Stimulated activated CD8-positive, alpha-beta memory T cell treated with anti-CD3 and anti-CD28 coated beads, Interleukin-7, amount 100 ng/mL, for 24 hours (primary cell): ENCODE measurements at regions not wholly inside any gene's neighbourhood (a gene's known extent, or its start where the extent isn't known, plus 50 kb on each side); places are given as distances from the start of the nearest gene placed in this dataset.
"Not testable (repeated sequence)": the region's sequence is repeated elsewhere in the genome, so short reads cannot be mapped to it uniquely, and the experiment has no call there.

Source experiments
- DNase-seq: peaks from one replicate; pipeline ENCODE4 v3.0.0-alpha.2; 2020; ENCODE audit warnings: low read depth

- not testable (repeated sequence) for DNase-seq
Measured at GRCh38 chr11:37430966-37431632, 833.1 kb upstream of the RAG2 start.

DNA sequence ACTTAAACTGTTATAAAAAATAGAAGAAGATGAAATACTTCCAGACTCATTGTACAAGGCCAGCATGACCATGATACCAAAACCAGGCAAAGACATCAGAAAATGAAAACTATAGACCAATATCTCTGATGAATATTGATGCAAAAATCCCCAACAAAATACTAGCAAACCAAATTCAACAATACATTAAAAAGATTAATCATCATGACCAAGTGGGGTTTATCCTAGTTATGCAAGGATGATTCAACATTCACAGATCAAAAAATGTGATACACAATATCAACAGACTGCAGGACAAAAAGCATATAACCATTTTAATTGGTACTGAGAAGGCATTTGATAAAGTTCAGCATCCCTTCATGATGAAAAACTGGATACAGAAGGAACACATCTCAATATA is 824.5 kb upstream of the RAG2 start:
- no peak for DNase-seq

- DNase-seq: no peak
Measured at GRCh38 chr11:37411289-37411688, 813.3 kb upstream of the RAG2 start.

GRCh38 chr11:37409124-37409523 is 811.1 kb upstream of the RAG2 start:
- DNase-seq: no peak

GRCh38 chr11:37407461-37407860 is 809.4 kb upstream of the RAG2 start:
- no peak for DNase-seq

DNA sequence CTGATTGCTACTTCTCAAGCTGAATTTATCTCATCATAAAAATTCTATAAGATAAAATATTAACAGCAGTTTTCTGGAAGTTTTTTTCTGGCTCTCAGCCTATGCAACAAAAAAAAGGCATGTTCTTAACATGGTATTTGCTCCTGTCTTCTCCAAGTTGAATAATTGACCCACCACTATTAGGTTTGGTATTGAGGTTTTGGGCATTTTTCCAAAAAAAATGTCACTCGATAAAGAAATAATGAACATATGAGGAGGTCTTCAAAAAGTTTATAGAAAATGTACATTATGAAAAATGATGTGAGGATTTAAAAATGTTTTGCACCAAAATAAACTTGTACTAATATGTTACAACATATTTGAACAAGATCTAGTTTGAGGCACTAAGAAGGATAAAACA is 808.6 kb upstream of the RAG2 start:
- no peak for DNase-seq

DNA sequence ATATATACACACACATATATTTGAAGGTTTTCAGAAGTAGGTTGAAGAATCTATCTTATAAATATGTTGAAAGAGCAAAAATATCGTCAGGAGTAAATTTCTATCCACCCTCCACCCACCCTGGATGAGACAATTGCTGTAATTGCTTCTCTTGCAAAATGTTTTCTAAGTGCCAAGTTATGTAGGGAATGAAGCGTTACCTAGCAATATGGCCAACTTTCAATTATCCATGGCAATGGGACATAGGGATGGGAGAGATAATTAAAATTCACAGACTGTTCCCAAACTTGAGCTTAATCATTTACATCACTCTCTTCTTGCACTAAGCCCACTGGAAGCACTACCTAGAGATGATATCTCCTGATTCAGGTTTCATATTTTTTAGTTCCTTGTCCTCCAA is 806.2 kb upstream of the RAG2 start:
- no peak for DNase-seq

- no peak for DNase-seq
Measured at GRCh38 chr11:37402663-37403062, 804.6 kb upstream of the RAG2 start.

DNA sequence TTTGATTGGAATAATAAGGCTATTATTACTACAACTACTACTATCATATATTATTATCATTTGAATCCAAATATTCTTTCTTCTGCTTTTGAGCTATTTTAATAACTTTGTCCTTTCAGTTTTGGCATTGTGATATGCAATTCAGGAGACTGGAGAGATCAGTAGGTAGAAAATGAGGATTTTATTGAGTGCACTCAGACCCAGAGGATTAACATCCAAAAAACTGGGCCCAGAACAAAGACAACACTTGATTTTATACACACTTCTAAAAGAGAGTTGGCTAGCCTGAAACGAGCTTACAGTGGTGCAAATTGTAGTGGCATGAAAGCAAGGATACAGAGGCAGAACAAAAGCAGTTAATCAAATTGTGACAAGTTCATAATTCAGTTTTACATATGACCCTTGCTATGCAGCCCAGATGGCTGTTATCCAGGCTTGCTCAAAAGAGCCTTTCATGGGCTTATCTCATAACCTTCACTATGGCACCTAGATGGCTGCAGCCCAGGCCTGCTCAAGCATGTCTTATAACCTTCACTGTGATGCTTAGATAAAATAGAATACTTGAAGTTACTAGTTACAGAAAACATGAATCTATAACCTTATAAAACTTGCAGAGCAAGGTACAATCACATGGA is 796.3 kb upstream of the RAG2 start:
- DNase-seq: no peak

DNA sequence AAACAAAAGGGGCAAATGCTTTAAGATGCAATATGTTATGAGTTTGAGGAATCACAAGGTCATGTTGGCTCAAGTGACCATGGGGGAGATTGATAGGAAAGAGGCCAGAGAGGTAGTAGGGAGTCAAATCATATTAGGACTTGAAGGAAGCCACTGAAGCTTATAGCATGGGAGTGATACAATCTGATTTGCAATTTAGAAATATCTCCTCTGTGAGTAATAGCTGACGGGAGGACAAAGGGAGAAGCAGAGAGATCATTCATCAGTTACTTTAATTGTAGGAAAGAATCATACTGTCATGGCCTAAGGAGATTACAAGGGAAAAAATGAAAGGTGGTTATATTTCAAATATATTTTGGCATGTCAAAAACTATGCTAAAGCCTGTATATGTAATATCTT is 793.6 kb upstream of the RAG2 start:
- DNase-seq: no peak

- no peak for DNase-seq
Measured at GRCh38 chr11:37390576-37391083, 792.6 kb upstream of the RAG2 start.

DNA sequence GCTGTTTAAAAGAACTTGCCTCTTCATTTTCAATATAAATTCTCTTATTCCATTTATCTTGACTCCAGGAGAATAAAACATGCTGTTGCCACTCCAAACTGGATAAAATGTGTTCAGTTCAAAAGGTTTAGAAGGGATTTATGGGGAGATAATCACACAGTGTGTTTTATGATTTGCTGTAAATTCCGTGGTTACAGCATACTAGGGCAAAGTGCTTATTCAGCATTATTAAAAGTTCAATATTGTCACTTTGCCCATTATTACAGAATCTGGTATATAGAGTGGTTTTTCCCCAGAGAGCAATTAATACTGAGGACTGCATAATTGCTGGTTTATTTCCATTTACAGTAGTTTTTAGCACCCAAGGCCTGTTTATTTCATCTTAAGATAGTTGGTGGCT is 780.9 kb upstream of the RAG2 start:
- DNase-seq: no peak

DNA sequence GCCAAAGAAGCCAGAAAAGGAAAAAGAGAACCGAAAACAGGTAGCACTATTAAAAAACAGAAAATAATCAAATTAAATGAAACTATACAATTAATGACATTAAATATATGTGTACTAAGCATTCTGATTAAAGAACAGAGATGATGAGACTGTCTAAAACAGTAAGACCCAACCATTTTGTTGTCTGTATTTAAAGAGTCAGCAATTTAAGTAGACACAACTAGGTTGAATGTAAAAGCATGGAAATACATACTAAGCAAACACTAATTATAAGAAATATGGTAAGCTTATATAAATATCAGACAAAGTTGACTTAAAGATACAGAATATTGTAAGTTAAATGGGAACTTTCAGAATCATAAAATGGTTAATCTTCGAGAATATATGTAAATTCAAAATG is 774.6 kb upstream of the RAG2 start:
- no peak for DNase-seq

GRCh38 chr11:37371346-37371970 is 773.4 kb upstream of the RAG2 start:
- DNase-seq: no peak

GRCh38 chr11:37370817-37371216 is 772.8 kb upstream of the RAG2 start:
- no peak for DNase-seq

GRCh38 chr11:37364246-37364839 is 766.3 kb upstream of the RAG2 start:
- no peak for DNase-seq

GRCh38 chr11:37353192-37353591 is 755.2 kb upstream of the RAG2 start:
- no peak for DNase-seq

- no peak for DNase-seq
Measured at GRCh38 chr11:37352485-37352884, 754.4 kb upstream of the RAG2 start.

DNA sequence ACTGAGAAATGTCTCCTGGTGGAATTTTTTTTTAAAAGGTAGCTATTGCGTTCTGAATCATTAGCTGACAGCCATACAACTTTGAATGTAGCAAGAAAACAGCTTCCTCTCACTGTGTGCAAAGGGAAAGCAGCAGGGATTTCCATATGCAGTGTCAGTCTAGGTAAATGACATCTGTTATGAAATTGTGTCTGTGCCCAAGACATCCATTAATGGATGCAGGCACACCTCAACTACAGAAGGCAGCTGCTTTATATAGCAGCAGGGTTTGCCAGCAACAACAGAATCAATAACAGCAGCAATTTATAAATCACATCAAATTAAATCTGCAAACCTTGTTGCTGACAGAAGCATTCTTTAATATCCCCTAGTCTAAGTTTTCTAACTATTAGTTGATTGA is 745.3 kb upstream of the RAG2 start:
- no peak for DNase-seq

DNA sequence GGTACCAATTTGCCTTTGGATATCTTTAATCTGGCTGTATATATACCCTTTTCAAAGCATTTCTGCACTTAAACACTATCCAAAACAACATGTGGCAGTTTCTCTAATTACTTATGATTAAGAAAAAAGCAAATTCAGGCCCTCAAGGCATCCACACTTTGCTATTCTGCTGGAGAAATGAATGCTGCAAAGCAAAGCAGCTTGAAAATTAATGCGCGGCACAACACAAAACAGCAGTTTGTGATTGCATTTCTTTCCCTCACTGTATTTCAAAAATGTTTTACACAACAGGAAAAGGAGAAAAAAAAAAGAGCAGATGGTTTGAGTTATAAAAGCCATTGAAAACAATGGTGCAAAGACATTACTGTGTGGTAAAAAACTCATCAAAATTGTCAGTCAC is 738.4 kb upstream of the RAG2 start:
- no peak for DNase-seq

GRCh38 chr11:37333345-37333744 is 735.3 kb upstream of the RAG2 start:
- DNase-seq: no peak

DNA sequence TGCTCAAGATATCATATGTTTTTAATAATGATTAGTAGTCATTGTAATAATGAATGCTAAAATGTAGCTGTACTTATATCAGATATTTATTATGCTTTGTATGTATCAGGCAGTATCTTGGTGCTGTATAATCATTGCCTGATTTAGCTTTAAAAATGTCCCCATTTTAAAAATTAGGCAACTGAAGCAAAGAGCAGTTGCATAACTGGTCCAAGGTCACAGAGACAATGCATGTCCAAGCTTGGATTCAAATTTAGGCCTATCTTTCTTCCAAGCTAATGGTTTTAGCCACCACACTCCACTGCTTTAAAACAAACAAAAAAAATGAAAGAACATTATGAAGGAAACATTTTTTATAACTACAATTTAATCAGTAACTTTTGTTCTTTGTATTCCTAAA is 725.8 kb upstream of the RAG2 start:
- DNase-seq: no peak
